ENCODE measurements at regions not wholly inside any gene's neighbourhood (a gene's known extent, or its start where the extent isn't known, plus 50 kb on each side); places are given as distances from the start of the nearest gene placed in this dataset.
"Not testable (repeated sequence)": the region's sequence is repeated elsewhere in the genome, so short reads cannot be mapped to it uniquely, and the experiment has no call there.

- no peak for DNase-seq
Observed at GRCh38 chrX:27404366-27404765, 58.8 kb downstream of the PPP4R3C start.

GRCh38 chrX:27399146-27399456 is 64.0 kb downstream of the PPP4R3C start:
- DNase-seq = no peak

- no peak for DNase-seq
Observed at GRCh38 chrX:27391623-27392022, 71.5 kb downstream of the PPP4R3C start.

GRCh38 chrX:27381419-27381818 is 81.7 kb downstream of the PPP4R3C start:
- no peak for DNase-seq

GRCh38 chrX:27380163-27380845 is 82.8 kb downstream of the PPP4R3C start:
- no peak for DNase-seq

GRCh38 chrX:27354021-27354420 is 109.1 kb downstream of the PPP4R3C start:
- DNase-seq = no peak

- DNase-seq = no peak
Observed at GRCh38 chrX:27350476-27350875, 112.7 kb downstream of the PPP4R3C start.

GRCh38 chrX:27336466-27337091 is 126.6 kb downstream of the PPP4R3C start:
- DNase-seq = no peak

- DNase-seq = no peak
Observed at GRCh38 chrX:27321632-27322031, 141.5 kb downstream of the PPP4R3C start.

GRCh38 chrX:27309406-27309805 is 153.7 kb downstream of the PPP4R3C start:
- no peak for DNase-seq

GRCh38 chrX:27307546-27307945 is 155.6 kb downstream of the PPP4R3C start:
- no peak for DNase-seq

GRCh38 chrX:27292552-27292951 is 170.6 kb downstream of the PPP4R3C start:
- DNase-seq = not testable (repeated sequence)

- no peak for DNase-seq
Observed at GRCh38 chrX:27276751-27277150, 186.4 kb downstream of the PPP4R3C start.

- DNase-seq = no peak
Observed at GRCh38 chrX:27254656-27255055, 208.5 kb downstream of the PPP4R3C start.

- DNase-seq = no peak
Observed at GRCh38 chrX:27251369-27251768, 211.8 kb downstream of the PPP4R3C start.

- no peak for DNase-seq
Observed at GRCh38 chrX:27242581-27242980, 220.6 kb downstream of the PPP4R3C start.

GRCh38 chrX:27241981-27242380 is 221.2 kb downstream of the PPP4R3C start:
- DNase-seq = no peak

- not testable (repeated sequence) for DNase-seq
Observed at GRCh38 chrX:27240042-27240441, 223.1 kb downstream of the PPP4R3C start.

- no peak for DNase-seq
Observed at GRCh38 chrX:27236681-27237080, 226.5 kb downstream of the PPP4R3C start.

GRCh38 chrX:27229721-27230120 is 233.4 kb downstream of the PPP4R3C start:
- no peak for DNase-seq

GRCh38 chrX:27222661-27223060 is 240.5 kb downstream of the PPP4R3C start:
- no peak for DNase-seq

- peak; percentile 2 for DNase-seq
Observed at GRCh38 chrX:27186671-27187070, 276.5 kb downstream of the PPP4R3C start.

- no peak for DNase-seq
Observed at GRCh38 chrX:27163236-27163635, 299.9 kb downstream of the PPP4R3C start.

GRCh38 chrX:27162496-27162895 is 300.6 kb downstream of the PPP4R3C start:
- no peak for DNase-seq

GRCh38 chrX:27156921-27157320 is 306.2 kb downstream of the PPP4R3C start:
- DNase-seq = not testable (repeated sequence)
